Breast epithelium (tissue), 3 donors: ENCODE measurements at regions not wholly inside any gene's neighbourhood (a gene's known extent, or its start where the extent isn't known, plus 50 kb on each side); places are given as distances from the start of the nearest gene placed in this dataset.

Experiments
- CTCF ChIP-seq, 3 donors: fragments of 450-650 bp; IDR thresholded peaks; one replicate each; pipeline ENCODE4 v1.5.1; 2016 to 2017; ENCODE audit warnings: antibody characterized with exemption in 3 of 3, mild to moderate bottlenecking in 3 of 3, moderate library complexity in 3 of 3
- POLR2A ChIP-seq: fragments of 450-650 bp; IDR thresholded peaks from one replicate; pipeline ENCODE4 v1.6.1; 2016; ENCODE audit warnings: antibody characterized with exemption, mild to moderate bottlenecking, moderate library complexity
- POLR2AphosphoS5 ChIP-seq, 3 donors: sonication (generic); formaldehyde crosslinking; IDR thresholded peaks; one replicate each; pipeline ENCODE4 v1.6.1; 2017; ENCODE audit warnings: antibody characterized with exemption in 3 of 3

- TF ChIP-seq POLR2A (no peak), CTCF (IDR thresholded peaks at IDR 0.05) (no peak), POLR2AphosphoS5 (IDR thresholded peaks at IDR 0.05) (no peak)
Observed at GRCh38 chr14:94934276-94934810, 164.4 kb upstream of the GSC start.
